SHP77 treated with DMSO at 0.1 percent for 48 hours (cell line): ENCODE measurements at regions not wholly inside any gene's neighbourhood (a gene's known extent, or its start where the extent isn't known, plus 50 kb on each side); places are given as distances from the start of the nearest gene placed in this dataset.
"Not testable (repeated sequence)": the region's sequence is repeated elsewhere in the genome, so short reads cannot be mapped to it uniquely, and the experiment has no call there.

Source experiments
- DNase-seq: peaks from one replicate; lab custom pipeline; 2025; lab: John Stamatoyannopoulos, UW

- no peak for DNase-seq
Measured at GRCh38 chr12:83541446-83541845, 854.7 kb downstream of the TMTC2 start.

DNA sequence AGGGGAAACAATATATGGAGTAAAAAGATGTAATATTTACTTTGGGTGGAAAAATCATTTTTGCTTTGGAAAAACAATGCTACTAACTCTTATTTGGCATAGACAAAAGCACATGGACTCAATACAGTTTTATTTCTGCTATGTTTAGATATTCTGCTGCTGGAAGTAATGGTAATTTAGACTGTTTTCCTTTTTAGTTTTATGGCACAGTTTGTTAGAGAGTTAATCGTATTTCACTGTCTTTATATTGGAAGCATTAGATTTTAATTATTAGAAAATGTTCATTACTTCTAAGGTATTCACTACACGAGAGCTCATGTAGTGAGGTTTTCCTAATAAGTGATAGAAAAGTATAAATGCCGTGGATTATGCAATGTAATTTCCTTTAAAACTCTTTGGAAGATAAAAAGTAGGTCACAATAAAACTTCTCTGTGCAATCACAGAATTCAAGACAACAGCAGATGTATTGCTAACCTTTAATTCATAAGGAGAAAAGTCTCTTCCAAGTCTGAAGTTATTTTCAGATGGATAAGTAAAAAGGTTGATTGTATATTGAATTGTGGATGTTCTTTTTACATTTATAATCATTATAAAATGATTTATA lies 851.8 kb downstream of the TMTC2 start:
- no peak for DNase-seq

GRCh38 chr12:83537428-83538053 lies 850.8 kb downstream of the TMTC2 start:
- DNase-seq, result no peak

DNA sequence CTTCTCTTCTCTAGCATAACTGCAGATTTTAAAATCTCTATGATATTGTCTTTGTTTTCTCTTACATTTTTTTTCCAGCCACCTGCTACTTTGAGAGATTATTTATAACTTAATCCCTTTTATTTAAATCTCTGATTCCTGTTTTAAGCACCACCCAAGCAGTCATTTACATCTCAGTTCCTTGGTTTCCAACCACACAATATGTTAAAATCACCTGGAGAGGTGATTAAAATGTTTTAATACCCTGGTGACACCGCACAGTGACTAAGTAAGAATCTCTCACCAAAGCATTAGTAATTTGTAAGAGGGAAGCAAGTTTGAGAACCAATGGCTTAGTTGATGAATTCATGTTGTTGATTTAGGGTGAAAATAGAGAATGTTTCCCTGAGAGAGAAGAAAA lies 849.8 kb downstream of the TMTC2 start:
- no peak for DNase-seq

DNA sequence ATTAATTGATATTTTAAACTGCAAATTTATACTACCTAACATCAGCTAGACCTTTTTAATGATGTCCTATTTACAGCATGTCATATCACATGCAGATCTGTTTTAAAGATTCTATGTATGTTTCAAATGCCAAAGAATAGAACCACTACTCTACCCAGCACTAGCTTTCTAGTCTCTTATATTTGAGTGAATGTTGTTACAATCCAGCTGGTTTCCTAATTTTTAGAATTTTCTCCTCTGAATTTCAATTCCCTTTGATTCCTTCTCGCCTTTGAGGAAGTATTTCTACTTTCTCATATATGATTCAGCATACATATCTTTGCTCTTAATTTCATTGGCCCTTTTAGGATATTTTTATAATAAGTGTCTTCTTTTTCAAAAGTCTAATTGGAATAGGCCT lies 841.9 kb downstream of the TMTC2 start:
- DNase-seq, result no peak

GRCh38 chr12:83527810-83528209 lies 841.1 kb downstream of the TMTC2 start:
- DNase-seq, result no peak

DNA sequence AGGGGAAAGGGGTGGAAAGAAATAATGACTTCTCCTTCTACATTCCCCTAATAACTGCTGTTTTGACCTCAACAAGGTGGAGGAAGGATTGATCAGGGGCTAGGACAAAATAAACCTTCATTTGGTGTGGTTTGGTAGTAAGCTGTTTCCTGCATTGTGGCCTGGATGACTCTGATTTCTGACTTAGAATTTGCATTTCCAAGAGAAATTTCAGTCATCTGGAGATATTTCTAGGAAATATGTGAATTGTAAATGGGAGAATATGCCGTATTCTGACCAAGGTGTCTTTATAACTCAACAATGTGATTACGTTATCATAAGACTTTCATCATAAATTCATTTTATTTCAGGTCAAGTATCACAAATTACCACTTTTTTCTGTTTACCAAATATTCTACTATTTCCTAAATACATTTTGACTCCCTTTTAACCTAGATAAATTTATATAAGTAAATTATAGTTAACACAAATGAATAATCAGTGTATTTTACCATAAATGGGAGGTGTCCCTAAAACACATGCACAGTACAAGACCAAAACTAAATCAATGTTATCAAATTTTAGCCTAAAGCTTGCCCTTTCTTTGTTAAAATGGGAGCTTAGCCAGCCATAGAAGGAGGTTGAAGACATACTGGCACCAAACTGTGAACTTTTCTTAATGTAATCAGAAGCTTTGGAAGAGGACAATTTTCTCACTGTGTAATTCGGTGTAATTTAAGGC lies 828.8 kb downstream of the TMTC2 start:
- DNase-seq, result no peak

- DNase-seq, result no peak
Measured at GRCh38 chr12:83514372-83514771, 827.7 kb downstream of the TMTC2 start.

DNA sequence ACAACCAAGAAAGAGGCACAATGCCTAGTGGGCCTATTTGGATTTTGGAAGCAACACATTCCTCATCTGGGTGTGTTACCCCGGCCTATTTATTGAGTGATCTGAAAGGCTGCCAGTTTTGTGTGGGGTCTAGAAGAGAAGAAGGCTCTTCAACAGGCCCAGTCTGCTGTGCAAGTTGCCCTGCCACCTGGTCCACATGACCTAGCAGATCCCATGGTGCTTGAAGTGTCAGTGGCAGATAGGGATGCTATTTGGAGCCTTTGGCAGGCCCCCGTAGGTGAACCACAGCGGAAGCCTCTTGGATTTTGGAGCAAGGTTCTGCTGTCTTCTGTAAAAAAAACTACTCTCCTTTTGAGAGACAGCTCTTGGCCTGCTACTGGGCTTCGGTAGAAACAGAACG lies 820.1 kb downstream of the TMTC2 start:
- DNase-seq, result no peak

- no peak for DNase-seq
Measured at GRCh38 chr12:83505586-83505985, 818.9 kb downstream of the TMTC2 start.

DNA sequence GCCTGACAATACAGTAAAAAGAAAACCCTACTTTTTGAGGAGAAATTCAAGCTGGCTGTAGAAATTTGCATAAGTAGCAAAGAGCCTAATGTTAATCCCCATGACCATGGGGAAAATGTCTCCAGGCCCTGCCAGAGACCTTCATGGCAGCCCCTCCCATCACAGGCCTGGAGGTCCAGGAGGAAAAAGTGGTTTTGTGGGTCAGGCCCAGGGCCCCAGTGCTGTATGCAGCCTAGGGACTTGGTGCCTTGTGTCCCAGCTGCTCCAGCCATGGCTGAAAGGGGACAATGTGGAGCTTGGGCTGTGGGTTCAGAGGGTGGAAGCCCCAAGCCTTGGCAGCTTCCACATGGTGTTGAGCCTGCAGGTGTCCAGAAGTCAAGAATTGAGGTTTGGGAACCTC lies 813.2 kb downstream of the TMTC2 start:
- not testable (repeated sequence) for DNase-seq

GRCh38 chr12:83477696-83478095 lies 791.0 kb downstream of the TMTC2 start:
- no peak for DNase-seq

DNA sequence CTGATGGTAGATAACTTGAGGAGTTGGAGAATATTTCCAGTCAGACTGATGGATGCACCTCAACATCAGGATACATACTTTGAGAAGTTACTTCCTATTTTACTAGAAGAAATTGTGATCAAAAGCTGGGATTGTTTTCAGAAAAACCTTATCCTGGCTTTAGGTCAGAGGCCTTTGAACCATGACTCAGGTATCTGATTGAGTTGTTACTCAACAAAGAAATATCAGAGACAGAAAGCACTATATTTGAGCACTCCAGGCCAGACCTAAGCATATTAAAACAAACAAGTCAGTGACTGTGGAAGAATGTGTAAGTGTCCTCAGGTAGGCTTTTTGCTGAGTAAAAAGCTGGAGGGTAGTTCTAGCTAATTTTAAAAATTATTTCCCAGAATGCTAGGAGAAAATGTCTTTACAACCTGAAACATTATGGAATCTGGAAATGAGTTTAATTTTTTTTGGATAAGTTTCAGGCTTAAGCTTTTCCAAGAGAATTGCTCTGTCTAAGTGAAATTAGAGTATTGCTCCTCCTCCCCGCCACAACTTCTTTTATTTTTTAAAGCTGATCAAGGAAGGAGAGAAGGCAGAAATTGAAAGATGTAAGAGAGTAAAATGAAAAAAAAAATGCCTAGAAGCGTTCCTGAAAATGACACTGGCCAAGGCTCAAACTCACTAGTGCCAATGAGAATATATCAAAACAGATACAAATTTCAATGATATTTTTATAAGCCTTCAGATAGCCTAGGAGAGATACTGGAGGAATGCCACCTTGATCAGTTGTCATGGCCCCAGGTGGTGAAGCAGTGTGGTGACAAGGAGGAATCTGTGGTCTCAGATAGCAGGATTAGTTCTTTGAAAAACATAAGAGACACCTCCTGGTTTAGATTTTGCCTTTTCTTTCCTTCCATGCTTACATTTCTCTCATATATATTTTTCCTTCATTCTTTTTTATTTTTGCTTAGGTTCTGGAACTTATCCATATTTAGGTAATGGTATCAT lies 790.3 kb downstream of the TMTC2 start:
- no peak for DNase-seq

DNA sequence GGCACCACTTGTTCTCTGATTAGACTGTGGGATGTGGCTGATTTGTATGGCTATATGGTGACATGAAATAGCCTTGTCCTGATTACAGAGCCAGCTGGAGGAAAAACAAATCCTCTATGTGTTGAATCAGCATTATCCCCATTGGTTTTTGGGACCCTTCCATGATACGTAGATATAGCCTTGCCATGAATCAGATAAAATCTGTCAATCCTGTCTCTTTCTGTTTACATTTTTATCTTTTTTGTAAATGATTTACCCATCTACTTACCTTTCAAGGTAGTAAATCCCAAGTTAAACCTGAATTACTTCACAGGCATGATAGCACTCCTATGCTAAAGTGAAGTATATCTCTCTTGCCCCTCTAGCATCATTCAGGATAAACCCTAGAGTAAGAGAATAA lies 789.3 kb downstream of the TMTC2 start:
- DNase-seq, result no peak

DNA sequence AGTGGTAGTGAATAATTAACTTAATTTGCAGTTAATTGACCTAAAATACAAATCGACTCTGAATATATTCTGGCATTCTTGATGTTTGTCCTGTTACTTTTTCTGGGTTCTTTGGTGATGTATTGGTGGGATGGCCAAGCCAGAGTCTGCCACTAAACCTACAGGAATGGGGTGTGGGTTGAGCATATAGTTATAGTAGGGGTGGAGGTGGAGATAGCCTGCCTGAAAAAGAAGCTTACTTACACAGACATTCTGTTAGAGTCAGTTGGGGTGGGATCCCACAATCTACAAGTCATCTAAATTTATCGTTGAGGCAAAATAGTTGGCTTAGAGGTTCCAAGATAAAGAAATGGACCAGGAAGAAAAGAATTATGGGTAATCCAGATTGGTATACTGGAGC lies 787.7 kb downstream of the TMTC2 start:
- no peak for DNase-seq

- no peak for DNase-seq
Measured at GRCh38 chr12:83473408-83474095, 786.8 kb downstream of the TMTC2 start.

DNA sequence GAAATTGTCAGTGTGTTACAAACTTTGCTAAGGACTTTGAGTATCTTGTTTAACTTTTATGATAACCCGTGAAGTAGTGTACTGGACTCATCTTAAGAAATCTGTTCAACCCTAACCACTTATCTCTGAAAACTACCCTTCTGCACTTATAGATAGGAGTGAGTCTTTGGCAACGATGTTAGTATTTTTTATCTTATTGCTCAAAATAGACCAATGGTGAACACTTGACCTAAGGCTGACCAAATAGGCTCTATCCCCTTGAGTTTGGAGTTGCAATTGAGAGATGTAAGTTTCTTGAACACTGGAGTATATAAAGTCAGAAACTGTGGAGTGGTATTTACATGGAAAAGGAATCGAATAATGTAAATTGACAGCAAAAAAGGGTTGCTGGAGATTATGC lies 786.1 kb downstream of the TMTC2 start:
- DNase-seq, result no peak

- DNase-seq, result no peak
Measured at GRCh38 chr12:83472350-83472749, 785.6 kb downstream of the TMTC2 start.

- no peak for DNase-seq
Measured at GRCh38 chr12:83471341-83471740, 784.6 kb downstream of the TMTC2 start.

DNA sequence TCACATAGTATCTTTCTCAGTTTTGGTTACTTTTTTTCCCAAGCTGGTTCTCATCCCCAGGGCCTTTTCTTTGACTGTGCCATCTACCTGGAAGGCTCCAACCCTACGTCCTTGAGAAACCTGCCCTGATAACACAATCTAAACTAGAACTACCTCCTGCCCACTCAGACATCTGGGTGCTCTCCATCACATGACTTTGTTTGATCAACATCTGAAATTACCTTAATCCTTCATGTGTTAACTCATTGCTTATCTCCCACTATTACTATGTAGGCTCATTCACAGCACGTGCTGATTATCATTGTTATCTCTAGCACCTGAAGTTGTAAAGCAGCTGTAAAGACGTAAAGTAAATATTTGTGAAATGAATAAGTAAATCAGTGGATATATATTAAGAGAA lies 784.0 kb downstream of the TMTC2 start:
- DNase-seq, result no peak

DNA sequence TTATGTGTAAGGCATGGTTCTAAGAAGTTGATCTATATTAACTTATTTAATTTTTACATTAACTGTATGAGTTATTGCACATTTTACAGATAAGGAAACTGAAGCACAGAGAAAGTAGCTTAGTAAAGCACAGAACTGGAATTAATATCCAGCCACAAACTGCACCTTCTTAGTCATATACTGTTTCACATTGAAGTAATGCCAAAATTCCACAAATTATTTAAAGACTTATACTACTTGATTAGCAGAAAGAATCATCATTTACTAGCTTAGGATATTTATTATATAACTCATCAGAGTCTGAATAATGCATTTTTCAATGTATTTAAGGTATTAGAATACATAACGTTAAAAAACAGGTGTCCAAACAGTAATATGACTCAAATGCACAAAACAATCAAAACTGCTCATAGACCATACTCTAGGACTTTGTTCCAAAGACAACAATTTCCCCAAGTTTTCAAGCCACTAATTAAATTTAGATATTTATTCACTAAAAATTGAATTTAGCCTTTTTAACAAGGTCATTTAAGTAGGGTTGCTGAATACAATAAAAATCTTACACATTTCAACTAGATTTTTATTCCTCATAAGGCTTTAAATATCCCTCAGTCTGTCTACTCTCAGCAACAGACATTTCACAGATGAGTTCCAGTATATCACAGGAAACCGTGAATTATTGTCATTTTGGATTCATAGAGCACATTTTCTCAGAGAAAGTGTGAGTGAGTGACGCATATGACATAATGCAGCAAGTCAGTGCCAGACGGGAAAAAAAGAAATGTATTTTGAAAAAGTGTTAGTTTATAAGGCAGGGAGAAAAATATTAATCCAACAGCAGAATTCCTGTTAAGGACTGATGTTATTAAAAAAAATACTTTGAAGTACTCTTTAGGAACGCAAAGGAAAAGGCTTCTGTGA lies 782.5 kb downstream of the TMTC2 start:
- no peak for DNase-seq
